Gastroesophageal sphincter (tissue), 4 donors: ENCODE measurements at regions not wholly inside any gene's neighbourhood (a gene's known extent, or its start where the extent isn't known, plus 50 kb on each side); places are given as distances from the start of the nearest gene placed in this dataset.

ENCODE experiments used
- ATAC-seq: fragments of 150-250 bp; one replicate; pipeline ENCODE4 v1.9.1; 2016; ENCODE audit warnings: mild to moderate bottlenecking, moderate library complexity
- H3K27ac ChIP-seq, 4 donors: fragments of 200-600 bp; sonication (generic) in 3 of 4; 1 replicate in 3 of 4; 2 replicates in 1 of 4; pipeline ENCODE4 v1.5.1; 2016 to 2019
- H3K27me3 ChIP-seq: fragments of 200-600 bp; sonication (generic); one replicate; pipeline ENCODE4 v1.5.1; 2019
- H3K36me3 ChIP-seq, 2 donors: fragments of 200-600 bp; sonication (generic); one replicate each; pipeline ENCODE4 v1.5.1; 2019; ENCODE audit warnings: control low read depth in 1 of 2
- H3K4me1 ChIP-seq, 3 donors: fragments of 200-600 bp; sonication (generic); 1 replicate in 2 of 3; 2 replicates in 1 of 3; pipeline ENCODE4 v1.5.1; 2016 to 2019; ENCODE audit warnings: control low read depth in 2 of 3
- H3K4me3 ChIP-seq, 2 donors: fragments of 200-600 bp; sonication (generic); one replicate each; pipeline ENCODE4 v1.5.1; 2019; ENCODE audit warnings: mild to moderate bottlenecking in 1 of 2, moderate library complexity in 1 of 2
- H3K9me3 ChIP-seq, 3 donors: fragments of 200-600 bp; sonication (generic); one replicate each; pipeline ENCODE4 v1.5.1; 2017 to 2019; ENCODE audit warnings: control low read depth in 2 of 3
- CTCF ChIP-seq, 4 experiments: fragments of 200-600 bp in 2 of 4; fragments of 450-650 bp in 2 of 4; sonication (generic) in 1 of 4; IDR thresholded peaks; one replicate each; pipeline ENCODE4 v1.5.1; 2017 to 2019; ENCODE audit warnings: antibody characterized with exemption in 4 of 4, mild to moderate bottlenecking in 2 of 4, moderate library complexity in 2 of 4
- EP300 ChIP-seq: sonication (generic); formaldehyde crosslinking; IDR thresholded peaks from one replicate; pipeline ENCODE4 v1.6.1; 2017; ENCODE audit warnings: antibody characterized with exemption, mild to moderate bottlenecking
- POLR2A ChIP-seq, 2 donors: fragments of 450-650 bp; IDR thresholded peaks; one replicate each; pipeline ENCODE4 v1.6.1; 2017; ENCODE audit warnings: antibody characterized with exemption in 2 of 2, mild to moderate bottlenecking in 2 of 2, moderate library complexity in 1 of 2
- POLR2AphosphoS5 ChIP-seq: sonication (generic); formaldehyde crosslinking; IDR thresholded peaks from one replicate; pipeline ENCODE4 v1.6.1; 2017; ENCODE audit warnings: antibody characterized with exemption
- WGBS, 2 donors: methylation state at CpG; one replicate each; pipeline ENCODE4 v1.1.5; 2018; ENCODE audit warnings: low coverage in 1 of 2; 5-methylcytosine and 5-hydroxymethylcytosine counted together

DNA sequence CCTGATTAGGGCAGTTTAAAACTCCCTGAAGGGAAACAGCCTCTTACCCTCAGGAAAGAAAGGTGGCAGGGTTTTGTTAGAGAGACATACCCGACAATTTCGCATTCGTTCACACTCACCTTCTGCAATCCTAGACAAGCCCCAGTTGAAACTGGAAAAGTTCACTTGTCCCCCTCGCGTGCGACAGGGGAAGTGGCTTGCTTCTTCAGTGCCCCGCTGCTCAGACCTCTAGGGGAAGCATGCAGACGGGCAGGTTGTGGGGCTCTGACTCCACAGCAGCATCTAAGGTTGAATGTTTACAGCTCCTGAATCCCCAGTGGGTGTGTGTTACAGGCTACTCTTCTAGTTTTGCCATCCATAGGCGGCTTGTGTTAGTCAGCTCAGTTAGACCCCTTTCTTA lies 575.7 kb upstream of the ACO1 start:
- no peak overlapping the region for H3K4me3 ChIP-seq
- no peak overlapping the region for H3K27ac ChIP-seq
- 75 to 87% methylated on average over 4 to 8 of the region's 9 CpGs for WGBS, 2 donors
- peaks cover 0 to 3% (median 0%) of the 10 kb centered on the region in 3 donors for H3K9me3 ChIP-seq
- no peak for ATAC-seq
- H3K36me3 ChIP-seq, result no peaks in the 10 kb centered on the region
- no peaks in the 10 kb centered on the region for H3K27me3 ChIP-seq
- no peak for TF ChIP-seq CTCF (IDR thresholded peaks at IDR 0.05)
- TF ChIP-seq POLR2AphosphoS5, result no peak
- no peak for TF ChIP-seq EP300
- no peak for TF ChIP-seq POLR2A (IDR thresholded peaks at IDR 0.05)
- H3K4me1 ChIP-seq, result no peaks in the 10 kb centered on the region

DNA sequence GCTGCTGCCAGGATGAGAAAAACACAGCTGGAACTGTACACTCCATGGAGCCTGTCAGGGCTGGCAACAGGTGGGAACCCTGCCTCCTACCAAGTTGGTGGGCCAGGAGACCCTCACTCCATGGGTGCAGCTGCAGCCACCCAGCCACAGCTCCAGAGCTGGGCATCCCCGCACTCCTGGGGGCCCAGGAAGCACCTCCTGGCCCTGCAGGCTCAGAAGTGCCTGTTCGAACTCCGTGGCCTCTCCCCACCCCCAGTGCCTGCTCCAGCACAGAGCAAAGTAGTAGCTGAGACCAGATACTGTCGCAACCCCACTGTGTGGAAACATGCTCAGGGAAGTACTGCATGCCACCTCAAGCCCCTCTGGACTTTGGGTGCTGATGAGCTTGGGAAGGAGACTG lies 564.0 kb upstream of the ACO1 start:
- no peak overlapping the region for H3K27ac ChIP-seq
- WGBS, 2 donors, result no CpG with 5 or more reads among the region's 4 CpGs
- TF ChIP-seq POLR2AphosphoS5 (no peak), CTCF (IDR thresholded peaks at IDR 0.05) (no peak), POLR2A (IDR thresholded peaks at IDR 0.05) (no peak), EP300 (no peak)
- no peaks in the 10 kb centered on the region for H3K9me3 ChIP-seq
- H3K4me1 ChIP-seq, result no peaks in the 10 kb centered on the region
- ATAC-seq, result no peak
- peaks cover 3% of the 10 kb centered on the region for H3K27me3 ChIP-seq
- no peak overlapping the region for H3K4me3 ChIP-seq
- H3K36me3 ChIP-seq, result no peaks in the 10 kb centered on the region

DNA sequence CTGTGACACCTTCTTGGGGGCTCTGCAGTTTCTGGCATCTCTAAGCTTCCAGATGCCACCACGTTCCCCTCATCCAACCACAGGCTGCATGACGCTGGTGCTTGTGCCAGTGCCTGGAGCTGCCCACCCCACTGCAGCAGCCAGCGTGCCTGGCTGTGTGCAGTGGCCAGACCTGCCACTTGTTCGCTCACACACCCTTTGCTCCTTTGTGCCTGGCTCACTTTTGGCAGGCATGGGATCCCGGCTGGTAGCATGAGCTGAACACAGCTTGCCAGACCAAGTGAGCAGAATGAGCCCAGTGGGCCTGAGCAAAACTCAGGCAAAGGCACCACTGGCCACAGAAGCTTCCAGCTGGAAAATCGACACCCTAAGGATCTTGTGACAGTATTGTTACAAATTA lies 562.9 kb upstream of the ACO1 start:
- Histone ChIP-seq H3K27me3 (peaks cover 3% of the 10 kb centered on the region), H3K4me1 (no peaks in the 10 kb centered on the region), H3K9me3 (no peaks in the 10 kb centered on the region), H3K36me3 (no peaks in the 10 kb centered on the region), H3K4me3 (no peak overlapping the region), H3K27ac (no peak overlapping the region)
- TF ChIP-seq EP300, result no peak
- no peak for TF ChIP-seq POLR2A (IDR thresholded peaks at IDR 0.05)
- no peak for ATAC-seq
- 50 to 83% methylated on average over 1 of the region's 6 CpGs for WGBS, 2 donors

DNA sequence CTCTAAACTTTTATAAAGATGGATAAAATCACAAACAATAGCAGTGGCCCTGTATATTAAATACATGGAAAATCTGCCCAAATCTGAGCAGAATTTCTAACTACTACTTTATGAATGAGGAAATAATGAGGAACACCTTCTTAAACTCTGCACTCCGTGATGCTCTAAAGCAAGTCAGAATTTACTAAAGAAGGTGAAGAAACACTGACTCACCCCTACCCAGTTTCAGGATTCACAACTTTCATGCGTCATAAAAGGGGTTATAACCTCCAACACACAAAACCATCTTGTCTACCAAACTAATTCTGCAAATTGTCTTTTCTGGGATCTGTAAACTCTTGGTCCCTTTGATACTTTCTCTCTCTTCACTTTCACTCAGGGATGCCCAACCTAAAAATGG lies 561.1 kb upstream of the ACO1 start:
- no peak overlapping the region for H3K4me3 ChIP-seq
- TF ChIP-seq POLR2A (IDR thresholded peaks at IDR 0.05) (no peak), POLR2AphosphoS5 (no peak)
- H3K27ac ChIP-seq, result no peak overlapping the region
- H3K9me3 ChIP-seq, result no peaks in the 10 kb centered on the region
- no peaks in the 10 kb centered on the region for H3K36me3 ChIP-seq
- no peak for ATAC-seq
- WGBS, 2 donors, result 71 to 73% methylated on average over 2 of the region's 2 CpGs
- H3K4me1 ChIP-seq, result no peaks in the 10 kb centered on the region
- H3K27me3 ChIP-seq, result peaks cover 3% of the 10 kb centered on the region

GRCh38 chr9:31824860-31825259 lies 559.6 kb upstream of the ACO1 start:
- peaks cover 3% of the 10 kb centered on the region for H3K27me3 ChIP-seq
- ATAC-seq, result no peak
- WGBS, 2 donors, result 50 to 68% methylated on average over 2 of the region's 2 CpGs
- TF ChIP-seq POLR2A (IDR thresholded peaks at IDR 0.05) (no peak), POLR2AphosphoS5 (no peak), CTCF (IDR thresholded peaks at IDR 0.05) (no peak), EP300 (no peak)
- H3K27ac ChIP-seq, result no peak overlapping the region
- H3K36me3 ChIP-seq, result no peaks in the 10 kb centered on the region
- H3K9me3 ChIP-seq, result no peaks in the 10 kb centered on the region
- no peak overlapping the region for H3K4me3 ChIP-seq
- no peaks in the 10 kb centered on the region for H3K4me1 ChIP-seq

GRCh38 chr9:31837211-31837610 lies 547.2 kb upstream of the ACO1 start:
- H3K27me3 ChIP-seq, result no peaks in the 10 kb centered on the region
- H3K4me1 ChIP-seq, result peaks cover 0 to 3% (median 0%) of the 10 kb centered on the region in 3 donors
- no peak overlapping the region for H3K27ac ChIP-seq
- no peaks in the 10 kb centered on the region for H3K9me3 ChIP-seq
- WGBS, 2 donors, result 88 to 94% methylated on average over 2 to 3 of the region's 3 CpGs
- TF ChIP-seq POLR2AphosphoS5, result no peak
- TF ChIP-seq POLR2A (IDR thresholded peaks at IDR 0.05), result no peak
- no peak for TF ChIP-seq EP300
- no peak for TF ChIP-seq CTCF (IDR thresholded peaks at IDR 0.05)
- ATAC-seq, result no peak
- no peaks in the 10 kb centered on the region for H3K36me3 ChIP-seq
- no peak overlapping the region for H3K4me3 ChIP-seq
